CD4-positive, alpha-beta T cell treated with Interleukin-4 for 1 hour (primary cell): ENCODE measurements at regions not wholly inside any gene's neighbourhood (a gene's known extent, or its start where the extent isn't known, plus 50 kb on each side); places are given as distances from the start of the nearest gene placed in this dataset.
"Not testable (repeated sequence)": the region's sequence is repeated elsewhere in the genome, so short reads cannot be mapped to it uniquely, and the experiment has no call there.

Source experiments
- DNase-seq, 2 donors: peaks; one replicate each; pipeline ENCODE4 v3.0.0-alpha.2; 2020 to 2022

DNA sequence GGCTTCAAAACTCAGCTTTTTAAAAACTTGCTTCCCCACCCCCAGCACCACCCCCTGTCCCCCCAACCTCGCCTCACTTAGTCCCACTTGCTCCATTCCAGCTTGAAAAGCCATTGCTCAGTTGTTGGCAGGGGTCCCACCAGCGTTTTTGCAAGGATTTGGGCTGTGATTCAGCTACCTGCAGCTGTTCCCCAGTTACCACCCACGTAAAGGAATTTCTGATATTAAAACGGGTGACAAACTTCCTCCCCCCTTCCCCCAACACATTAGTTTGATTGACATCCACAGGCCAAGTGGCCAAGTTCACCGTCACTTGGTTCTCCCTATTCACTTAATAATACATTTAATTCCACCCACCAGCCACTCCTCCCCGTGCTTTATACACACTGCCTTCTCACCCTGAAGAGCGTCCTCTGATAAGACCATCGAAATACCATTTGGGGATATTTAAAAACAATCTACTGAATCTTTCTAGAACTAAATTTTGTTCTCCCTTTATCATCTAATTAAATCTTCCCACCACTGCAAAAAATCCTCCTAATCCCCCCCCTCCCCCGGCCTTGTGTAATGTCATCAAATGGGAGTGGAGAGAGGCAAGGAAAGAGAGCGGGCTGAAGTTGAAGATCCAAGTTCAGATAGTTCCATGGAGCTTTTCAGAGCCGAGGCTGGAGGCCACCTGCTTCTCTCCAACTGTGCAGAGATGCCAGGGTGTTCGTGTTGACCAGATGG is 55.1 kb downstream of the SOX9 start:
- no peak for DNase-seq

DNA sequence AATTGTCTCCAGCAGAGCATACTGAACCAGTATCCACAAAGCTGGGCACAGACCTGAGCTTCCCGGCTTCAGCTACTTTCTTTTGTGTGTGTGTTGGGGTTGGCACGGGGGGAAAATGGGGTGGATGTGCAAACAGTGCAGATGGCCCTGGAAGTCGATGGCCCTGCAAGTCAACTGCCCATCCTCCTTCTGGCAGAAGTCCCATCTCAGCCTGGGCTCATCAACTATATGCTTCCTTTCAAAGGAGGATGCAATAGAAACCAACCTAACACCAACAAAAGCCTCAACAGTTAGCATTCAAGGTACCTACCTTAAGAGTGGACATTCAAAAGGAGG is 55.7 kb downstream of the SOX9 start:
- DNase-seq: no peak

DNA sequence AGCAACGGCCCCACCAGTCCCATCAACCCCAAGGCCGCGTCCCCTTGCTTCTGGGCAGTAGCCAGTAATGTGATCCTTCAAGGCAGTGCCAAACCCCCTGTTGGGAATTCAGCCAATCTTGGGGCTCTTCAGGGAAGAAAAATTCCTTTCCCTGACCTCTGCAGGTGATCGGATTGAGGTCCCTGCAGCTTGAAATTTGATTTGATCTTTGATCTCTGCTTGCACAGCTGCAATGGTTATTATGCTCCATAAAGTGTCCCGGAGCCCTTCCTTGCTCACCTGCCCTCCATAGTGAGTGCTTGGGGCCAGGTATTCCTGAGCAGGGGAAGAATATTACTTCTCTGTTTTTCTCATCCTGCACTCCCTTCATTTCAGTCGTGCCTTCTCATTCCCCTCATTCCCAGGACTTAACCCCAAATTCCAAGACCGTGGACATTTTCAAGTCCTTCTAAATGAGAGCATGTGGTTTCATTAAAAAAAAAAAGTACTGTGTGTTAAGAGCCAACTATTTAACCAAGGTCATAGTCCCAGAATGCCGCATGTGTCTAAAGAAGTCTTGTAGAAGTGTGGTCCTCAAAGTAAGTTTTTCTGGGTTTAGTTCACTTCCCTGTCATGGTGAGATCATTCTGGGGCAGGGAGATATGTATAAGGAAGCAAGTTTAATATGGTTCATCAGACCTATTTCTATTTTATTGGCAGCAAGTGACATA is 56.3 kb downstream of the SOX9 start:
- no peak for DNase-seq

DNA sequence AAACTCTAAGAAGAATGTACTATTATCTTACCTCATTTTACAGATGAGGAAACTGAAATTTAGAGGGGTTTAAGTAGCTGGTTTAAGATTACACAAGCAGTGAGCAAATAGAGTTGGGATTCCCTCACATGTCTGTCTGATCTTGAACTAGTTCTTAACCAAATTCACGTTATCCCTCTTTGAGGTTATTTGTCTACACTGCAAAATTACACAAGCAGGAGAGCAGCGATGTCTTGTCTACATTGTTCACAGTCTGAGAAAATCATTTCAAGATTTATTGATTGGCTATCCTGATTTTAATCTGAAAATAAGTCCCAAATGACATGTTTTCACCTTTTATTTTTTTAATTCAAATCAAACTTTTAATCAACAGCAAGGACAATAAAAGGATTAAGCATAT is 56.9 kb downstream of the SOX9 start:
- DNase-seq: no peak

DNA sequence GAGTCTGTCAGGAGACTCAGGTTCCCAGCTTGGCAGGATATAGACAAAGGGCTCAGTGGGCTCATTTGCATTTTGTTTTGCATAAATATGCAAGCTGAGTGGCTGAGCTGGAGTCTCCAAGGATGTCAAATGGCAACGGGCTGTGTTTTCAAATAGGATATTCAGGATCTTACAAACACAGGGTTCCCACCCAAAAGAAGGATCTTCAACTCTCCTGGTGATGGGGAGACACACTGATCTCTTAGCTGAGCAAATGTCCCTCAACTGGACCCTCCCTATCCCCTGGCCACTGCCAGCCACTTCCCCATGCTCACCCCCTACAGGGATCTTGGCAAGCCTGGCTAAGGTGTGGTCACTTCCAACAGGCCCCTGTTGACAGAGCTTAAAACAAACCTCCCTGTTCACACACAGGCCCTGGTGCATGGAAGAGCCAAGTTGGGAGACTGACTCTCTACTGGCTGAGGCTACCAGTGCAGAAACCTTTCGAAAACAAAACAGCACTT is 61.6 kb downstream of the SOX9 start:
- DNase-seq: no peak

DNA sequence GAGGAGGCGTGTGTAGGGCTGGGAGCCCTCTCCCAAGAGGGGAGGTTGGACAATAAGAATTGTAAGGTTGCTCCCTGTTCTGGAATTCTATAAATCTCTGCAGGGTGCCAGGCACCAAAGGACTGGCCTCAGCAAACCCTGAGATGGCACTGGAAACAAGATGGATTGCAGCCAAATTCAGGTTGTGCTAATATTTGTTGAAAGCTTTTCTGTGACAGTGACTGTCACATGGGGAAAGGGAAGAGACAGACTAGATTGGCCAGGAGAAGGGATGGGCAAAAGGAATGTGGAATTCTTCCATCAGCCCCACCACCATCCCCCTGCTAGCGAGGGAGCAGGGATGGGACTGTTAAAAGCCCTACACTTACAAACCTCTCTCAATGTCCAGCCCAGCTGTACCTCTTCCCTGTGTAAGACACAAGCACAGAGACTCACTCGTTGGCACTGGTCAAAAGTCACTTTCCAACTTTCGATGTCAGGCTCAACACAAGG is 62.4 kb downstream of the SOX9 start:
- DNase-seq: no peak

DNA sequence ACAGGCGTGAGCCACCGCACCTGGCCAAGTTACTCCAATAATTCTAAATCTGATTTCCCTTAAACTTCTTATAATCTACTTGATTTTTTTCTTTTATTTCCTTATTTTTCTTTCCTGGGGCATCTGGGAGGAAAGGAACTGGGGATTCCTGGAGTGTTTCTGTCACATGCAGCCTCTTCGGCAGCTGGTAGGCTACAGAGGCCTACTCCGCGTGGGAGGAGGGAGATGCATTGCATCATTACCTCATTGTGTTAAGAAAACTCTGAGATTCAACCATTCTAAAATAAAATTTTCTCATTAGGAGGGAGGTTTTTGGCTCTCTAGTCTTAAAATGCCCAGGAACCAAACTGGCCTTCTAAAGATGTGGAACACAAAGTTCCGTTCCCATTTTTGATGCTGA is 64.0 kb downstream of the SOX9 start:
- DNase-seq: no peak

DNA sequence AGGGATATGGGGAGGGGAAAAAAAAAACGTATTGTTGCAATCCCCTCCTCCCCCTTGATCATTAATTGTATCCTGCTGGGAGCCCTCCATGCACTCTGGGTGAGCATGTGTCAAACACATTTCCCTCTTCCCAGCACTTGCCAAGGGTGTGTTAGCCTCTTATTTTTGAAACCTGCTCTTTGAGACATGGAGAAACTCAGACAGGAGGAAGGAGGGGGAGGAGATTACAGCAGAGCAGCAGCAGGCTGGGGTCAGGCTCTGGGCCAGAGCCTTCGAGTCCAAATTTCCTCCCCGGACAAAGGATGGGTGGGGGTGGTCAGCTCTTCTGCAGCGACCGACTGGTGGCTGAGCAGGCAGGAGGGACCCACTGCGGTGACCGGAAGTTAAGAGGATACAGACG is 64.7 kb downstream of the SOX9 start:
- no peak for DNase-seq

DNA sequence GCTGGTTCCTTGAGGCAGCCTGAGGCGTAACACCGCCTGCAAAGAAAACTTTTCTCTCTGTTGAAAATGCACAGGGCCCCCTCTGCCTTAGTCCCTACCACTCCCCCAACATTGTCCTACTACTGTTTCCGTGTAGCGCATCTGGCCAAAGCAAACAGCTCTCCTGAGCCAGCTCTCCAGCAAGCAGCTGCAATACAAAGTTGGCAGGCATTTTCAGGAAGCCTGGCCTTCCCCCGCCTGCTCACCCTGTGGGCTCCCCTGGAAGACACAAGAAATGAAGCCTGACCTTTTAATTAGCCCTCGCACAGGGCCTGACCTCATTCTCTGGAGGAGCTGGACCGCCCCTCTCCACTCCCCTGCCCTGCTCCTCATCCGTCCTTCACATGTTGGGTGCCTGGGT is 66.7 kb downstream of the SOX9 start:
- DNase-seq: no peak

DNA sequence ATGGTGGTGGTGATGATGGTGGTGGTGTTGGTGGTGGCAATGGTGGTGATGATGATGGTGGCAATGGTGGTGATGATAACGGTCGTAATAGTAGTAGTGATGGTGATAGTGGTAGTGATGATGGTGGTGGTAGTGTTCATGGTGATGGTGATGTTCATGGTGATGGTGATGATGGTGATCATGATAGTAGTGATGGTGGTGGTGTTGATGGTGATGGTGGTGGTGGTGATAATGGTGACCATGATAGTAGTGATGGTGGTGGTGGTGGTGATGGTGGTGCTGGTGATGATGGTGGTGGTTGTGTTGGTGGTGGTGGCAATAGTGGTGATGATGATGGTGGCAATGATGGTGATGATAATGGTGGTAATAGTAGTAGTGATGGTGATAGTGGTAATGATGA is 68.0 kb downstream of the SOX9 start:
- DNase-seq: no peak

DNA sequence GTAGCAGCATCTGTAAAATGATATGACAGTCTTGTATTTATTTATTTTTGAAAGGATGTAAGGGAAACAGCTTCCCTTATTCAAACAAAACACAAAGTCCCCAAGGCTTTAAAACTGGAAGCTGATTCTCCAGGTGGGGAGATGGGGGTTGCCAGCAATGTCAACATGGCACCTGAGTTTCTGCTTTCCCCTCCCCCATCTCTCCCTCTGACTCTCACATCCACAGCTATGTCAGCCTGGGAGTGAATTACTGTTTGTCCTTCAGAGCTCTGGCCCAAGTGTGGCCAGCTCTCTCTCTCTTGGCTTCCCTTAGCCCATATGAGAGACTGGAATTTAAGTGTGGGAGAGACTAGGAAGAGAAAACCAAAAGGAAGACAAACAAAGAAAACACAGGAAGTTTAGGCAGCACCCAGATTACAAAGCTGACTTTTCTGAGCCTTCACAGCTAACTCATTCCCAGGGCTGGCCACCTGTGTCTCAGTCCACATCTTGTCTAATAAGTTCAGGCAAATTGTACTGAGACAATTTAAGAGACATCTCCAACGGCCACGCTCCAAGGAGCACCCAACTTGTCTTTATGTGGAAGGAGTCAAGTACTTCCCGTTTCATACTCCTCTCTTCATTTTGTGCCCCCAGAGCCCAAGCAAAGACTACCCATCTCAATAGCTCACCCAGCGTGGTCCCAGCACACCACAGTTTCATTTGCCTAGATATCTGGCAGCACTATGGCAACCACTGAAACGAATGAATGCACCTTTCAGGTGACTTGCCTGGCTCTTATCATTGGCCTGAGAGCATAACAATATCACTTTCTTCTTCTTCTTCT is 69.2 kb downstream of the SOX9 start:
- DNase-seq: no peak

DNA sequence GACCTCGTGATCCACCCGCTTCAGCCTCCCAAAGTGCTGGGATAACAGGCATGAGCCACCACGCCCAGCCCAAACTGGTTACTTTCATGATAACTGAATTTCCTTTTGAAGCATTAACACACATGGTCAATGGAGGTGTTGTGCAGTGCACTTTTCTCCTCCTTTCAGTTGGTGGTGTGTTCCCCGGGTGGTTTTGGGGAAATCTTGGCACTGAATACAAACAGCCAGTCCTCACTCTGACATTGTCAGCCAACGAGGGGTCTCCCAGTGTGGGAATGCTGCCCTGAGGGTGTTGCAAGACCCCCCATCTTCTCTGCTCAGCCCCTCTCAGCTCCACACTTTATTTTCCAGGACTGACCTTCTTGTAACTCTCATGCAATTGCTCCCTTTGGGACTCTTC is 70.5 kb downstream of the SOX9 start:
- no peak for DNase-seq

DNA sequence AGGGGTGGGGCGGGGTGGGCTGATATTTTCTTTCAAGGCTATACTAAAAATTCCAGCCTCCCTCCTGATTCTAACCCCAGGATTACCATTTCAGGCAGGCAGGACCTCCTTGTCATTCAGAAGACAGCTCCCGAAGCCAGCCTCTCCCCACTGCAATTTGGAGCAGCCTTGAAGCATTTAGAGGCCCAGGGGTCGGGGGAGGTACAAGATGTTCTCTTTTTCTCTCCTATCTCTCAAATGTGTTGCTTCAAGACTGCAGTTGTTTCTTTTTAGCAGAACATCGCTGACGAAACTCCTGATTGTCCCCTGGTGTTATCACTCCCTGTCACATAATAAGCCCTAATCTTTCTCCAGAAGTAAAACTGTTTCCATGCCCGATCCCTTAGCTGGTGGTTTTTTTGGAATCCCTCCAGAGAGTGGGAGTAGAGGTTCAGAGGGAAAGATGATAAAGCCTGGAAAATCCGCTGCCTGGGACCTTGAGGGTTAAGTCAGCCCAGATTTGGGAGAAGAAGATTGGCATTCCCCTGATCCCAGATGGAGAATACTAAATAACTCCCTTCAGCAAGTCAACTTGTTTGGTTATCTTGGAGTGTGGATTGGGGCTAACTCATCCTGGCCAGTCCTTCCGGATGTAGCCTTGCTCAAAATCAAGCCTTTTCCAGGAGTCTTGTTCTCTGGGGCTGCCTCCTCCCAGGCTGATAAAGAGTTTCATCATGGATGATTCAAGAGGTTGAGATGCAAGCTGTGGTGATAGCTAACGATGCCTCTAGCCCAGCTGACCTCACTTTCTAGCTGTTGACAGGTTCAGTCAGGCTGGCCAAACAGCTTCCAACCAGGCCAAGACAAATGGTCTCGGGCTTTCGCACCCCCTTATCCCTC is 71.3 kb downstream of the SOX9 start:
- no peak for DNase-seq

DNA sequence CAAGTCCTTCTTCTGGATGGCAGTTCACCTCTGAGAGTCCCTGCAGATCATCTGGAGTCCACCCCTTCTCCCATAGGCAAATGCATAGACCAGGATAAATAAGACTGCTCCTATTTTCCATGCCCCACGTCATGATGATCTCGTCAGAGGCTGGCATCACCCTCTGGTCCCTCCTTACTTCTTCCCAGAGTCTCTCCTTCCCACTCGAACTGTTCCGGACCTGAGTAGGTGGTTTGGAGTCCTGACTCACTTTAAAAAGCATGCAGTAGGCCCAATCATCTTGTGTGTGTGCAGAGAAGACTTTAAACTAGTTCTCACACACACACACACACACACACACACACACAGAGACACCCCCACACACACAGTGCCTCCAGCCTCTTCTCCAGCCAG is 72.0 kb downstream of the SOX9 start:
- no peak for DNase-seq

DNA sequence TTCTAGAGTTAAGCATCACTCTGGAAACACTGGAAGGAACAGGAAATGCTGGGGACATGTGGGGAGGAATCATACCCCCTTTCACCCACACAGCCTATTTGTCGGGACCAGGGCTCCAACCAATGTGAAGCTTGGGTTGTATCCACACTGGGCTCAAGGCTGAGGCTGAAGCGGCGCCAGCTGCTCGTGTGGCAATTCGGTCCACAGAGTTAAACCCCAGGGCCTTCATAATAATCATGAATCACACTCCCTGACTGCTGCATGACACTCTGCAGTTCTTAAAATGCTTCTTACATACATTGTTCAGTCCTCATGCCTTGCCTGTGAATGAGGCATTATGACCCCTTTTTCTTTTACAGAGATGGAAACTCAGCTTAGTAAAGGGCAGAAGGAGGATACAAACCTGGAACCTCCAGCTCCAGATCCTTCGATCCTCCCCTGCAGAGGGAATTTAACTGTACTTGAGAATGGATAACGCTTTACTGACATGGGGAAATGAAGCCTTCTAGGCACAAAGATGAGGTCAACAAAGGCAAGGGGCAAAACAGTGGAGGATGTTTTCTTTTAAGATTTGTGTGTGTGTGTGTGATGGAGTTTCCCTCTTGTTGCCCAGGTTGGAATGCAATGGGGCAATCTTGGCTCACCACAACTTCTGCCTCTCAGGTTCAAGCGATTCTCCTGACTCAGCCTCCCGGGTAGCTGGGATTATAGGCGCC is 72.7 kb downstream of the SOX9 start:
- no peak for DNase-seq

DNA sequence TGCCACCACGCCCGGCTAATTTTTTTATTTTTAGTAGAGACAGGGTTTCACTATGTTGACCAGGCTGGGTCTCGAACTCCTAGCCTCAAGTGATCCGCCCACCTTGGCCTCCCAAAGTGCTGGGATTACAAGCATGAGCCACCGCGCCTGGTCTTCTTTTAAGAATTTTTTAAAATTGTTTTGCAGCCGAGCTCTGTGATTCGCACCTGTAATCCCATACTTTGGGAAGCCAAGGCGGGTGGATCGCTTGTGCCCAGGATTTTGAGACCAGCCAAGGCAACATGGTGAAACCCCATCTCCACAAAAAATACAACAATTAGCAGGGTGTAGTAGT is 73.3 kb downstream of the SOX9 start:
- DNase-seq: not testable (repeated sequence)

DNA sequence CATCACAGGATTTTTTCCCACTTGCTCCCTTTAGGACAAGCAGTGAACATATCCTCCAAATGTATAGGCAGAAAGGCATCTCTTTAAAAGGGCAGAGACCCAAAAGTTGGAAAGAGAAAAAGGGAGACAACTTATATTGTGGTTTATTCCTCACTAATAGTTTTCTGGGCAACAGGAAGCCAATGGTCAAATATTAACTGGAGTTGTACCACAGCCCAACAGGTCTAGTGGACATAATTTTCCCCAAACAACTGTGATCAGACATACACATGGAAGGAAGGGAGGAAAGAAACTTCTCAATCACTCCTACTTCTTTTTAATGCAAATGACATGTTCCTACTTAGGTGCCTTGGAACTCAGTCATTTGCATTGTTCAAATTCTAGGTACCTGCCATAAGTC is 78.4 kb downstream of the SOX9 start:
- no peak for DNase-seq

DNA sequence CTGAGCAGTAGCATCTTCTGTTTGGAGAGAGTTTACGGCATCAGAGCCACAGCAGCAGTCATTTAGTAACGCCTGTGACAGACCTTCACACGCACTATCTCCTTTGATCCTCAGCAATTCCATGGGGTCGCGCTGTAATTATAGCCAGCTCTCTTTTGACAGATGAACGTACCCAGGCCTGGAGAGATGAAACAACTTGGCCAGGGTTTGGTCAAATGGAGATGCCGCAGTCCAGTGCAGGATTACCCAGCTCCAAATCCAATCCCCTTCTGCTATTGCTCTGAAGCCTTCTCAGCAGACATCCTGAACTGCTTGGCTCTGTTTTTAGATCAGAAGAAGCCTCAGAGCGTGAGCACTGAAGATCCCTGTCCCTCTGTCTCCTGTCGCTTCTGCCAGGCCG is 83.9 kb downstream of the SOX9 start:
- no peak for DNase-seq

DNA sequence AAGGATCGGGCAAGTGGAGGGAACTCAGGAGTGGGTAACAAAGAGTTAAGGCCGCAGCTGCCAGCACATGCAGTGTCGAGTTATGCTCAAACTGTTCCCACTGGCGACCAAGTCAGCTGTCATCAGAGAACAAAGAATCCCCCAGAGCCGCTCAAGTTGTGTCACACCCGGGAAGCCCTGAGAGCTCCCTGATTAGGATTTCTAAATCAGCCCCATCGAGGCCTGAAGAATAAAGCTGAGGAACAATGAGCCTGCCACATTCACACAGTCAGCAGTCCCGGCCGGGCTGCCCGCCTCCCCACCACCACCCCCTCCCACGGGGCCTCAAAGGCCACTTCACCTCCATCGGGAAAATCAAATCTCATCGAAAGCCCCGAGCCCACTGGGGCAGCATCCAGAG is 84.5 kb downstream of the SOX9 start:
- DNase-seq: no peak

DNA sequence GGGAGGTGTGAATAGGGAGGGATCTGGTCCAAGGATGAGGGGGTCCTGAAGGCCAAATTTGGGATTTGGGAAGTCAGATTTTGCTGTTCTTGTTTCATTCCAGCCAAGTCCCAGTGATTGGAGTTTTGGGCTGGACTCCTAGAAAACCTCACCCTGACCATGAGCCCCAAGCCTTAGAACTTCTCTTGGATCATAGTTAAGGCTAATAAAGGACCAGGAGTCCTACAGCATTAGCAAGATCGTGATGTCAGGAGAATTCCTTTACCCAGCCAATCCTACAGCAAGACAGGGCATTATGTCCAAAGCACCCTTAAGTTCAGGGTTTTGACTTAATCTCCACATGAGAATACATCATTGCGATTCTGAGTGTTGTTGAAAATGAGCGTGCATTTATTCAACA is 85.0 kb downstream of the SOX9 start:
- DNase-seq: no peak

DNA sequence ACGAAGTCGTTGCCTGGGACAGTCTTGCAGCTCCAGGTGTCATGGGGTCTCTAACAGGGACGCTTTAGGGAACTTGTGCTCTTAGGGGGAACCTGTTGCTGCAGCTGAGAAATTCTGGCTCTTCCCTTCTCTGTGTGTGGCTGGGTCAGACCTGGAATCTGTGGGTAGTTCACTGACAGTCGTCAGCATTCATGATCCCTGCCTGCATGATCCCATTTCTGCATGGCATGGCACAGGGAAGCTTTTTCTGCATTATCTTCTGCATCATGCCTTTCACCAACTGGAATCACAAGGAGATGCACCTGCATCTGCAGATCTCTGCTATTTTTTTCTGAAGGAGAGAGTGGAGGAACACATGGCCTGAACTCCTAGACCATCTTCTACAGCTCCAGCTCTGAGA is 85.6 kb downstream of the SOX9 start:
- DNase-seq: no peak

DNA sequence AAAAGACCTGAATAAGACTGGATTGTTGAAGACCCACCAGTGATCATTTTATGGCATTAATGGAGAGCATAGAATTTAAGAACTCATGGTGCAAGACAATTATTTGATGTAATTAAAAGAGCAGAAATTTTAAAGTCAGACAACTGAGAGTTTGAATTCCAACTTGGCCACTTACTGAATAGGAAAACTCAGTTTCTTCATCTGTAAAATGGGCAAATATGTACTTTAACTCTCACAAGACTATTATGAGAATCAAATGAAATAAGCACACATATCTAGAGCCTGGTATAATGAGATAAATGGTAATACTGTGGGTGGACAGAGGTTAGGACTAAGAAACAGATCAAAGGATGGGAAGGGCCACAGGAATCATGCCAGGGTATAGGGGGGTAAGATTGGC is 88.0 kb downstream of the SOX9 start:
- no peak for DNase-seq
